ENCODE measurements at regions not wholly inside any gene's neighbourhood (a gene's known extent, or its start where the extent isn't known, plus 50 kb on each side); places are given as distances from the start of the nearest gene placed in this dataset.

- no peaks in the 10 kb centered on the region for H3K27me3 ChIP-seq
- no peaks in the 10 kb centered on the region for H3K36me3 ChIP-seq
- H3K4me1 ChIP-seq (ENCODE audit: low read depth), result no peaks in the 10 kb centered on the region
- no peak for DNase-seq (ENCODE audit: low read depth in 1 of 2, low spot score in 1 of 2)
- TF ChIP-seq CTCF (IDR thresholded peaks at IDR 0.05; ENCODE audit: low read depth, low read length), result no peak
- H3K9me3 ChIP-seq (ENCODE audit: low read depth), result peaks cover 2% of the 10 kb centered on the region
- no peak overlapping the region for H3K4me3 ChIP-seq
- H3K27ac ChIP-seq, result no peak overlapping the region
These were observed 154.0 kb upstream of the TENT5D start for GRCh38 chrX:80266287-80266686.

- TF ChIP-seq CTCF (IDR thresholded peaks at IDR 0.05; ENCODE audit: low read depth, low read length), result no peak
These were observed 153.3 kb upstream of the TENT5D start for GRCh38 chrX:80266979-80267378.

GRCh38 chrX:80267790-80268189, 152.5 kb upstream of the TENT5D start:
- no peak overlapping the region for H3K27ac ChIP-seq
- no peaks in the 10 kb centered on the region for H3K4me1 ChIP-seq (ENCODE audit: low read depth)
- H3K36me3 ChIP-seq, result no peaks in the 10 kb centered on the region
- no peak for TF ChIP-seq CTCF (IDR thresholded peaks at IDR 0.05; ENCODE audit: low read depth, low read length)
- no peak overlapping the region for H3K4me3 ChIP-seq
- no peaks in the 10 kb centered on the region for H3K27me3 ChIP-seq
- no peak for DNase-seq (ENCODE audit: low read depth in 1 of 2, low spot score in 1 of 2)
- H3K9me3 ChIP-seq (ENCODE audit: low read depth), result peaks cover 2% of the 10 kb centered on the region

More at GRCh38 chrX:80266979-80267378, 153.3 kb upstream of the TENT5D start:
- H3K4me3 ChIP-seq, result no peak overlapping the region
- H3K27ac ChIP-seq, result no peak overlapping the region
- peak in 1 of 2 donors; percentile 4 for DNase-seq (ENCODE audit: low read depth in 1 of 2, low spot score in 1 of 2)
- peaks cover 2% of the 10 kb centered on the region for H3K9me3 ChIP-seq (ENCODE audit: low read depth)
- no peaks in the 10 kb centered on the region for H3K27me3 ChIP-seq
- H3K4me1 ChIP-seq (ENCODE audit: low read depth), result no peaks in the 10 kb centered on the region
- H3K36me3 ChIP-seq, result no peaks in the 10 kb centered on the region

DNA sequence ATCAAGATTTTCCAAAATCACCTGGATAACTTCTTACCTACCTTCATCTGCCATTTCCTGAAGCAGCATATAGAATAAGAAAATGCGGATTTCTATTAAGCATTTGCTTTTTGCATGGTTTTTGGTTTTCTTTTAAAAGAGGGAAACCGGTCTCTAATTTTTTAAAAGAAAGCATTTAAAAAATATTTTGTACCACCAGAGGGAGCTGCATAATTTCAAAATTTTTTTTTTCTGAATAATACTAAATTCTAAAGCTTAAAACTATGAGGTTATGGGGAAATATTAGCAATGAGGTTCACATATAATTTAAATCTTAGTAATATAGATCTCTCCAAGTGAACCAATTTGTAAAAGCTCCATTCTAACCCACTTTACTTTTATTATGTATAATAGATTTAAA, 137.7 kb upstream of the TENT5D start:
- no peaks in the 10 kb centered on the region for H3K4me1 ChIP-seq (ENCODE audit: low read depth)
- peak; percentile 17 for TF ChIP-seq CTCF (IDR thresholded peaks at IDR 0.05; ENCODE audit: low read depth, low read length)
- H3K27me3 ChIP-seq, result no peaks in the 10 kb centered on the region
- no peak for DNase-seq (ENCODE audit: low read depth in 1 of 2, low spot score in 1 of 2)
- H3K27ac ChIP-seq, result no peak overlapping the region
- no peaks in the 10 kb centered on the region for H3K9me3 ChIP-seq (ENCODE audit: low read depth)
- no peak overlapping the region for H3K4me3 ChIP-seq
- H3K36me3 ChIP-seq, result no peaks in the 10 kb centered on the region

- Histone ChIP-seq H3K27me3 (no peaks in the 10 kb centered on the region), H3K36me3 (no peaks in the 10 kb centered on the region), H3K4me1 (ENCODE audit: low read depth) (no peaks in the 10 kb centered on the region), H3K4me3 (no peak overlapping the region), H3K9me3 (ENCODE audit: low read depth) (no peaks in the 10 kb centered on the region), H3K27ac (no peak overlapping the region)
- peak; percentile 48 to 61 for DNase-seq (ENCODE audit: low read depth in 1 of 2, low spot score in 1 of 2)
- peak; percentile 51 for TF ChIP-seq CTCF (IDR thresholded peaks at IDR 0.05; ENCODE audit: low read depth, low read length)
These were observed 135.0 kb upstream of the TENT5D start for GRCh38 chrX:80285131-80285773.

Data from cardiac muscle cell (in vitro differentiated cells and primary cell).